Cardiac muscle cell (in vitro differentiated cells and primary cell): ENCODE measurements at regions not wholly inside any gene's neighbourhood (a gene's known extent, or its start where the extent isn't known, plus 50 kb on each side); places are given as distances from the start of the nearest gene placed in this dataset.
A peak's percentile ranks its signal among the peaks of the same experiment; 100 is the strongest.

Experiments used
- DNase-seq, 2 donors: peaks; one replicate each; pipeline versions ENCODE4 v3.0.0 to v3.0.0-alpha.2; 2010 to 2017; ENCODE audit warnings: low read depth in 1 of 2, low spot score in 1 of 2
- H3K27ac ChIP-seq: fragments of 200-600 bp; sonication (generic); 2 replicates; pipeline ENCODE4 v1.5.1; 2016
- H3K27me3 ChIP-seq: fragments of 200-600 bp; sonication (generic); 2 replicates; pipeline ENCODE4 v1.6.0; 2016; ENCODE audit warnings: control low read depth
- H3K36me3 ChIP-seq: fragments of 200-600 bp; sonication (generic); 2 replicates; pipeline ENCODE4 v1.5.1; 2016; ENCODE audit warnings: control low read depth
- H3K4me1 ChIP-seq: fragments of 200-600 bp; sonication (generic); 2 replicates; pipeline ENCODE4 v1.8.1; 2017; ENCODE audit warnings: low read depth, mild to moderate bottlenecking, mixed run types
- H3K4me3 ChIP-seq: fragments of 200-600 bp; sonication (generic); 2 replicates; pipeline ENCODE4 v1.5.1; 2016; ENCODE audit warnings: mild to moderate bottlenecking
- H3K9me3 ChIP-seq: fragments of 200-600 bp; sonication (generic); 2 replicates; pipeline ENCODE4 v1.5.1; 2017; ENCODE audit warnings: low read depth, mild to moderate bottlenecking, control low read depth
- CTCF ChIP-seq: IDR thresholded peaks from 2 replicates; pipeline ENCODE4 v1.5.1; 2012; ENCODE audit warnings: low read depth, mild to moderate bottlenecking, low read length

- no peak overlapping the region for H3K4me3 ChIP-seq
- TF ChIP-seq CTCF = no peak
- H3K4me1 ChIP-seq = no peaks in the 10 kb centered on the region
- no peaks in the 10 kb centered on the region for H3K9me3 ChIP-seq
- no peak overlapping the region for H3K27ac ChIP-seq
- H3K36me3 ChIP-seq = no peaks in the 10 kb centered on the region
- no peaks in the 10 kb centered on the region for H3K27me3 ChIP-seq
- DNase-seq = no peak
These were observed 439.8 kb upstream of the JARID2 start for GRCh38 chr6:14806101-14806500.

- Histone ChIP-seq H3K27me3 (no peaks in the 10 kb centered on the region), H3K4me3 (no peak overlapping the region), H3K4me1 (no peaks in the 10 kb centered on the region), H3K27ac (no peak overlapping the region), H3K9me3 (no peaks in the 10 kb centered on the region), H3K36me3 (no peaks in the 10 kb centered on the region)
- DNase-seq = peak in 1 of 2 donors; percentile 71
- TF ChIP-seq CTCF = no peak
These were observed 438.7 kb upstream of the JARID2 start for GRCh38 chr6:14807130-14807529.

GRCh38 chr6:14807971-14808370 is 437.9 kb upstream of the JARID2 start:
- Histone ChIP-seq H3K4me1 (no peaks in the 10 kb centered on the region), H3K27ac (no peak overlapping the region), H3K4me3 (no peak overlapping the region), H3K36me3 (no peaks in the 10 kb centered on the region), H3K27me3 (no peaks in the 10 kb centered on the region), H3K9me3 (no peaks in the 10 kb centered on the region)
- no peak for DNase-seq
- no peak for TF ChIP-seq CTCF

GRCh38 chr6:14810021-14810420 is 435.8 kb upstream of the JARID2 start:
- TF ChIP-seq CTCF = no peak
- no peaks in the 10 kb centered on the region for H3K36me3 ChIP-seq
- no peak for DNase-seq
- no peaks in the 10 kb centered on the region for H3K27me3 ChIP-seq
- no peaks in the 10 kb centered on the region for H3K4me1 ChIP-seq
- H3K27ac ChIP-seq = no peak overlapping the region
- no peak overlapping the region for H3K4me3 ChIP-seq
- H3K9me3 ChIP-seq = no peaks in the 10 kb centered on the region

GRCh38 chr6:14811775-14812428 is 434.0 kb upstream of the JARID2 start:
- peak in 1 of 2 donors; percentile 89 for DNase-seq
- no peaks in the 10 kb centered on the region for H3K9me3 ChIP-seq
- H3K36me3 ChIP-seq = no peaks in the 10 kb centered on the region
- no peak overlapping the region for H3K4me3 ChIP-seq
- H3K27me3 ChIP-seq = no peaks in the 10 kb centered on the region
- H3K27ac ChIP-seq = no peak overlapping the region
- TF ChIP-seq CTCF = no peak
- H3K4me1 ChIP-seq = no peaks in the 10 kb centered on the region
